ENCODE measurements at regions not wholly inside any gene's neighbourhood (a gene's known extent, or its start where the extent isn't known, plus 50 kb on each side); places are given as distances from the start of the nearest gene placed in this dataset.
A peak's percentile ranks its signal among the peaks of the same experiment; 100 is the strongest.
"Not testable (repeated sequence)": the region's sequence is repeated elsewhere in the genome, so short reads cannot be mapped to it uniquely, and the experiment has no call there.

GRCh38 chrX:3972104-3972858, 258.8 kb upstream of the PRKX start:
- DNase-seq (ENCODE audit: low read depth in 4 of 4, low spot score in 2 of 4): not testable (repeated sequence)

GRCh38 chrX:3968749-3969148, 255.3 kb upstream of the PRKX start:
- DNase-seq (ENCODE audit: low read depth in 4 of 4, low spot score in 2 of 4): no peak

GRCh38 chrX:3963980-3964379, 250.5 kb upstream of the PRKX start:
- no peak for DNase-seq (ENCODE audit: low read depth in 4 of 4, low spot score in 2 of 4)

GRCh38 chrX:3962511-3963311, 249.3 kb upstream of the PRKX start:
- DNase-seq (ENCODE audit: low read depth in 4 of 4, low spot score in 2 of 4): peak in 1 of 4 donors; percentile 14

GRCh38 chrX:3960952-3961351, 247.5 kb upstream of the PRKX start:
- no peak for DNase-seq (ENCODE audit: low read depth in 4 of 4, low spot score in 2 of 4)

GRCh38 chrX:3951859-3952258, 238.4 kb upstream of the PRKX start:
- DNase-seq (ENCODE audit: low read depth in 4 of 4, low spot score in 2 of 4): no peak

- no peak for DNase-seq (ENCODE audit: low read depth in 4 of 4, low spot score in 2 of 4)
These were observed 236.9 kb upstream of the PRKX start for GRCh38 chrX:3950373-3950772.

GRCh38 chrX:3943965-3944364, 230.5 kb upstream of the PRKX start:
- no peak for DNase-seq (ENCODE audit: low read depth in 4 of 4, low spot score in 2 of 4)

GRCh38 chrX:3940000-3940610, 226.7 kb upstream of the PRKX start:
- no peak for DNase-seq (ENCODE audit: low read depth in 4 of 4, low spot score in 2 of 4)

GRCh38 chrX:3938587-3938986, 225.1 kb upstream of the PRKX start:
- DNase-seq (ENCODE audit: low read depth in 4 of 4, low spot score in 2 of 4): no peak

- DNase-seq (ENCODE audit: low read depth in 4 of 4, low spot score in 2 of 4): not testable (repeated sequence)
These were observed 221.7 kb upstream of the PRKX start for GRCh38 chrX:3935196-3935595.

GRCh38 chrX:3920424-3921017, 207.1 kb upstream of the PRKX start:
- DNase-seq (ENCODE audit: low read depth in 4 of 4, low spot score in 2 of 4): not testable (repeated sequence)

- not testable (repeated sequence) for DNase-seq (ENCODE audit: low read depth in 4 of 4, low spot score in 2 of 4)
These were observed 206.4 kb upstream of the PRKX start for GRCh38 chrX:3919668-3920423.

- not testable (repeated sequence) for DNase-seq (ENCODE audit: low read depth in 4 of 4, low spot score in 2 of 4)
These were observed 201.4 kb upstream of the PRKX start for GRCh38 chrX:3914813-3915212.

GRCh38 chrX:3914059-3914458, 200.6 kb upstream of the PRKX start:
- not testable (repeated sequence) for DNase-seq (ENCODE audit: low read depth in 4 of 4, low spot score in 2 of 4)

- not testable (repeated sequence) for DNase-seq (ENCODE audit: low read depth in 4 of 4, low spot score in 2 of 4)
These were observed 197.6 kb upstream of the PRKX start for GRCh38 chrX:3911012-3911411.

- not testable (repeated sequence) for DNase-seq (ENCODE audit: low read depth in 4 of 4, low spot score in 2 of 4)
These were observed 197.2 kb upstream of the PRKX start for GRCh38 chrX:3910611-3911010.

GRCh38 chrX:3905522-3906258, 192.2 kb upstream of the PRKX start:
- DNase-seq (ENCODE audit: low read depth in 4 of 4, low spot score in 2 of 4): not testable (repeated sequence)

- not testable (repeated sequence) for DNase-seq (ENCODE audit: low read depth in 4 of 4, low spot score in 2 of 4)
These were observed 188.8 kb upstream of the PRKX start for GRCh38 chrX:3902222-3902621.

GRCh38 chrX:3896755-3897154, 183.3 kb upstream of the PRKX start:
- DNase-seq (ENCODE audit: low read depth in 4 of 4, low spot score in 2 of 4): not testable (repeated sequence)

All from left renal cortex interstitium (tissue), 4 donors.